GM19043 (cell line): ENCODE measurements at regions not wholly inside any gene's neighbourhood (a gene's known extent, or its start where the extent isn't known, plus 50 kb on each side); places are given as distances from the start of the nearest gene placed in this dataset.

Experiments used
- ATAC-seq: cut with Tn5 transposase; IDR thresholded peaks from one replicate; pipeline ENCODE4 v1.9.1; 2021; ENCODE audit warnings: low read depth; ENCODE audit not compliant: unreplicated experiment

GRCh38 chr6:18335948-18336347 lies 51.2 kb upstream of the RNF144B start:
- no peak for ATAC-seq

GRCh38 chr6:18334251-18334650 lies 52.9 kb upstream of the RNF144B start:
- ATAC-seq = no peak

- ATAC-seq = no peak
These were observed 56.5 kb upstream of the RNF144B start for GRCh38 chr6:18330548-18331081.

GRCh38 chr6:18329776-18330175 lies 57.4 kb upstream of the RNF144B start:
- ATAC-seq = no peak

GRCh38 chr6:18328540-18328939 lies 58.6 kb upstream of the RNF144B start:
- no peak for ATAC-seq

- ATAC-seq = no peak
These were observed 59.1 kb upstream of the RNF144B start for GRCh38 chr6:18328070-18328469.

- peak; percentile 39 for ATAC-seq
These were observed 59.5 kb upstream of the RNF144B start for GRCh38 chr6:18327626-18328025.

- no peak for ATAC-seq
These were observed 60.2 kb upstream of the RNF144B start for GRCh38 chr6:18326980-18327379.

GRCh38 chr6:18326001-18326400 lies 61.1 kb upstream of the RNF144B start:
- no peak for ATAC-seq

- ATAC-seq = no peak
These were observed 60.3 kb upstream of the DEK start for GRCh38 chr6:18324706-18325042.

- no peak for ATAC-seq
These were observed 59.8 kb upstream of the DEK start for GRCh38 chr6:18323935-18324705.

GRCh38 chr6:18317850-18318249 lies 53.5 kb upstream of the DEK start:
- ATAC-seq = no peak

GRCh38 chr6:18314317-18314997 lies 50.1 kb upstream of the DEK start:
- no peak for ATAC-seq
